HCT116 (cell line): ENCODE measurements at regions not wholly inside any gene's neighbourhood (a gene's known extent, or its start where the extent isn't known, plus 50 kb on each side); places are given as distances from the start of the nearest gene placed in this dataset.
A peak's percentile ranks its signal among the peaks of the same experiment; 100 is the strongest.

ENCODE experiments used
- ATAC-seq: fragments of 200-7000 bp; cut with Tn5 transposase; 2 replicates; pipeline ENCODE4 v1.9.1; 2020; ENCODE audit warnings: mild to moderate bottlenecking, moderate library complexity
- BruUV-seq: library from RNA; stranded (reverse); fragments of 400-500 nt; replicated peaks from 2 replicates; lab custom pipeline; 2021; lab: Mats Ljungman, UMichigan
- CTCF ChIA-PET: fragments of 300-600 bp; sonication (Branson Sonifier 250); formaldehyde crosslinking; loops from one replicate; lab custom pipeline; 2021; ENCODE audit warnings: antibody characterized with exemption; lab: Charles Lee
- POLR2A ChIA-PET: fragments of 300-600, 350-600 bp; sonication (Branson Sonifier 250); formaldehyde crosslinking; loops from one replicate; lab custom pipeline; 2021; ENCODE audit warnings: antibody characterized with exemption; lab: Charles Lee
- RAD21 ChIA-PET, 2 experiments: fragments of 300-600 bp; sonication (Branson Sonifier 250); formaldehyde crosslinking; loops; one replicate each; lab custom pipeline; 2023; ENCODE audit warnings: low total read pairs in 2 of 2; ENCODE audit not compliant: uncharacterized antibody in 2 of 2, unreplicated experiment in 2 of 2, low non-redundant PET in 1 of 2; lab: Charles Lee
- DNase-seq: peaks from one replicate; pipeline ENCODE4 v3.0.0-alpha.2; 2010; ENCODE audit warnings: low read depth, low spot score
- H2AFZ ChIP-seq: fragments of 200-600 bp; shearing (Covaris generic), sonication (generic); 2 replicates; pipeline ENCODE4 v1.6.1; 2017; ENCODE audit warnings: low read depth, mixed run types, mixed read lengths, antibody characterized with exemption, low read length; ENCODE audit not compliant: poor library complexity, severe bottlenecking
- H3K27ac ChIP-seq: 2 replicates; pipeline ENCODE4 v1.5.1; 2012; ENCODE audit warnings: low read depth, low read length
- H3K27me3 ChIP-seq: fragments of 200-600 bp; sonication (generic); 2 replicates; pipeline ENCODE4 v1.6.1; 2016; ENCODE audit warnings: mixed run types, low read length, mixed read lengths; ENCODE audit not compliant: insufficient read depth
- H3K36me3 ChIP-seq, 2 experiments: fragments of 200-500 bp in 1 of 2; fragments of 200-600 bp in 1 of 2; sonication (Bioruptor generic) in 1 of 2; sonication (generic) in 1 of 2; 2 replicates each; pipeline versions ENCODE4 v1.5.1 to v1.6.1; 2014 to 2016; ENCODE audit warnings: low read length in 2 of 2, inconsistent platforms in 1 of 2, mixed read lengths in 1 of 2, mixed run types in 1 of 2; ENCODE audit not compliant: insufficient read depth in 2 of 2, control insufficient read depth in 1 of 2
- H3K4me1 ChIP-seq, 2 experiments: fragments of 200-600 bp in 1 of 2; sonication (generic) in 1 of 2; 2 replicates each; pipeline versions ENCODE4 v1.5.1 to v1.6.1; 2012 to 2017; ENCODE audit warnings: low read length in 2 of 2, inconsistent platforms in 1 of 2, mild to moderate bottlenecking in 1 of 2, mixed read lengths in 1 of 2, mixed run types in 1 of 2, moderate library complexity in 1 of 2; ENCODE audit not compliant: insufficient read depth in 2 of 2, control insufficient read depth in 1 of 2
- H3K4me2 ChIP-seq: fragments of 200-600 bp; sonication (generic); 2 replicates; pipeline ENCODE4 v1.6.1; 2017; ENCODE audit warnings: mixed run types, low read length, mixed read lengths
- H3K4me3 ChIP-seq, 2 experiments: fragments of 200-600 bp in 1 of 2; sonication (generic) in 1 of 2; replicated peaks in 1 of 2; 2 replicates each; pipeline ENCODE4 v1.5.1; 2011 to 2016; ENCODE audit warnings: low read length in 2 of 2, control low read depth in 1 of 2, low read depth in 1 of 2, mild to moderate bottlenecking in 1 of 2, mixed read lengths in 1 of 2, mixed run types in 1 of 2
- H3K79me2 ChIP-seq: fragments of 200-600 bp; sonication (generic); 2 replicates; pipeline ENCODE4 v1.6.1; 2017; ENCODE audit warnings: mild to moderate bottlenecking, mixed run types, low read length, moderate library complexity, mixed read lengths; ENCODE audit not compliant: insufficient read depth
- H3K9ac ChIP-seq: fragments of 200-600 bp; sonication (generic); 2 replicates; pipeline ENCODE4 v1.6.1; 2016; ENCODE audit warnings: low read length, mixed read lengths
- H3K9me2 ChIP-seq: fragments of 200-600 bp; sonication (generic), shearing (Covaris generic); 2 replicates; pipeline ENCODE4 v1.6.1; 2017; ENCODE audit warnings: mixed run types, mild to moderate bottlenecking, moderate library complexity; ENCODE audit not compliant: insufficient read depth
- H3K9me3 ChIP-seq, 2 experiments: fragments of 200-500 bp in 1 of 2; fragments of 200-600 bp in 1 of 2; sonication (Bioruptor generic) in 1 of 2; sonication (generic) in 1 of 2; 2 replicates each; pipeline ENCODE4 v1.6.1; 2014 to 2017; ENCODE audit warnings: low read length in 2 of 2, mixed read lengths in 2 of 2, inconsistent platforms in 1 of 2, low read depth in 1 of 2, mild to moderate bottlenecking in 1 of 2, mixed run types in 1 of 2, moderate library complexity in 1 of 2; ENCODE audit not compliant: control insufficient read depth in 1 of 2, insufficient read depth in 1 of 2
- H4K20me1 ChIP-seq: fragments of 200-600 bp; sonication (generic), shearing (Covaris generic); 2 replicates; pipeline ENCODE4 v1.6.1; 2017; ENCODE audit warnings: mixed run types, mild to moderate bottlenecking, moderate library complexity; ENCODE audit not compliant: insufficient read depth
- EZH2phosphoT487 ChIP-seq: fragments of 200-600 bp; IDR thresholded peaks from 2 replicates; pipeline ENCODE4 v1.6.1; 2018; ENCODE audit warnings: antibody characterized with exemption, borderline replicate concordance
- JUND ChIP-seq: IDR thresholded peaks from 2 replicates; pipeline ENCODE4 v1.6.1; 2012
- RAD21 ChIP-seq: IDR thresholded peaks from 2 replicates; pipeline ENCODE4 v1.6.1; 2012; ENCODE audit warnings: low read depth, mild to moderate bottlenecking
- intact Hi-C: fragments of 100-400 bp; cut with micrococcal nuclease; formaldehyde crosslinking; loops from 2 replicates; pipeline ENCODE4 v1.10.0; 2022
- TF ChIP-seq, protein P1 (sequence below), 3 experiments: fragments of 200-600 bp in 1 of 3; sonication (generic) in 1 of 3; IDR thresholded peaks in 2 of 3; conservative IDR thresholded peaks in 1 of 3; 2 replicates each; pipeline ENCODE4 v1.5.1; 2012 to 2017; ENCODE audit warnings: low read depth in 2 of 3, low read length in 2 of 3, antibody characterized with exemption in 1 of 3, borderline replicate concordance in 1 of 3, control low read depth in 1 of 3, mild to moderate bottlenecking in 1 of 3, mixed read lengths in 1 of 3, mixed run types in 1 of 3, moderate library complexity in 1 of 3; ENCODE audit not compliant: insufficient read depth in 1 of 3

DNA sequence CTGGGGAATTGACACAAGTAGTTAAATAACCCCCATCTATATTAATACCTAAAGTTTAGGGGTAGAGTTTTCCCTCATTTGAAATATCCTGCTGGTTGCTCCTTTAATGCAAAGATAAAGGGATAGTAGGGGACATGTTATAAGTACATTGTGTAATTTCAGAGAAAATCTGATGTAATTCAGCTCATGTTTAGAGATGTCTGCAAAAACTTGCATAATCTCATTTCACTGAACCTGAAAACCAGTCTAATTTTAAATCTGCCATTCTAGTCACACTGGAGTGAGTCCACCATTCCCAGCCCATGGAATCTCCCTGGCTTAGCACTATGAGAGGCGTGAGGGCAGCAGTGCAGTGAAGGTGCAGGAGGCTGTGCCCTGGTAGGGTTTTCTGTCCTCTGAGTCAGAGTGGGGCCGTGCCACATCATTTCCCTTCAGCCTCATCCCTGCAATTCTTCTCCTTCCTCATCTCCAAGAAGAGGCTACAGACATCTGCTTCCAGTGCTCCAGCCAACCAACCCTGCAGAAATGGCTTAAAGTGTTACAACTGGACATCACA lies 246.3 kb upstream of the UMPS start:
- Histone ChIP-seq H4K20me1 (no peaks in the 10 kb centered on the region), H3K36me3 (no peaks in the 10 kb centered on the region), H3K9me2 (no peaks in the 10 kb centered on the region), H3K79me2 (no peaks in the 10 kb centered on the region), H3K27ac (no peak overlapping the region), H3K4me1 (no peaks in the 10 kb centered on the region), H3K9me3 (no peaks in the 10 kb centered on the region), H3K4me2 (no peak overlapping the region), H3K4me3 (no peak overlapping the region), H2AFZ (no peak overlapping the region), H3K27me3 (peaks cover 40% of the 10 kb centered on the region; the same call in 1 of the 2 replicates), H3K9ac (no peak overlapping the region)
- POLR2A ChIA-PET: no interaction called here
- ATAC-seq: no peak
- no peak for TF ChIP-seq JUND
- TF ChIP-seq EZH2phosphoT487: no peak
- CTCF ChIA-PET: no interaction called here
- intact Hi-C loops: no loop called here
- RAD21 ChIA-PET: no interaction called here
- BruUV-seq: no TSS peak
- no peak for DNase-seq

DNA sequence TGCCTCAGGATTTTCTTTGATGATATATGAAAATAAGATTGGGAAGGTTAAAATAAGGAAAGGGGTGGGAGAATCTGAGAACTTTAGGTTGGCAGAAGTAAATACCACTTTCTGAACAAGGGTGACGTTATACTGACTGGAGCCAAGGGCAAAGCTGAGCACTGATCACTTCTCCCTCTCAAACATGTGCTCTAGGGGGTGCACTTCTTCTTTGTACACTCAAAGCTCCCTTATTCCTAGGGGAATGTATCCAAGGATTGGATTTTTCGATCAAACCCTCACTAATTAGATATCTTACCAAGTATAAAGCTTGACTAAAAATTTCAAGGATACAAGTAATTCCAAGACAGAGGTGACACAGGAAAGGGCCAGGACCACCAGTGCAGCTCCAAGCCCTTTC lies 243.9 kb upstream of the UMPS start:
- H3K36me3 ChIP-seq: no peaks in the 10 kb centered on the region
- no TSS peak for BruUV-seq
- DNase-seq (no peak), ATAC-seq (peak; percentile 73)
- H3K27ac ChIP-seq: no peak overlapping the region
- H3K4me1 ChIP-seq: peaks cover 0 to 3% of the 10 kb centered on the region in 2 experiments; a peak in 2 of 4 replicates
- H4K20me1 ChIP-seq: no peaks in the 10 kb centered on the region
- peak; percentile 30; the same call in 1 of the 2 replicates for TF ChIP-seq RAD21
- TF ChIP-seq EZH2phosphoT487: no peak
- TF ChIP-seq, protein P1, sequence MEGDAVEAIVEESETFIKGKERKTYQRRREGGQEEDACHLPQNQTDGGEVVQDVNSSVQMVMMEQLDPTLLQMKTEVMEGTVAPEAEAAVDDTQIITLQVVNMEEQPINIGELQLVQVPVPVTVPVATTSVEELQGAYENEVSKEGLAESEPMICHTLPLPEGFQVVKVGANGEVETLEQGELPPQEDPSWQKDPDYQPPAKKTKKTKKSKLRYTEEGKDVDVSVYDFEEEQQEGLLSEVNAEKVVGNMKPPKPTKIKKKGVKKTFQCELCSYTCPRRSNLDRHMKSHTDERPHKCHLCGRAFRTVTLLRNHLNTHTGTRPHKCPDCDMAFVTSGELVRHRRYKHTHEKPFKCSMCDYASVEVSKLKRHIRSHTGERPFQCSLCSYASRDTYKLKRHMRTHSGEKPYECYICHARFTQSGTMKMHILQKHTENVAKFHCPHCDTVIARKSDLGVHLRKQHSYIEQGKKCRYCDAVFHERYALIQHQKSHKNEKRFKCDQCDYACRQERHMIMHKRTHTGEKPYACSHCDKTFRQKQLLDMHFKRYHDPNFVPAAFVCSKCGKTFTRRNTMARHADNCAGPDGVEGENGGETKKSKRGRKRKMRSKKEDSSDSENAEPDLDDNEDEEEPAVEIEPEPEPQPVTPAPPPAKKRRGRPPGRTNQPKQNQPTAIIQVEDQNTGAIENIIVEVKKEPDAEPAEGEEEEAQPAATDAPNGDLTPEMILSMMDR (IDR thresholded peaks at IDR 0.05 in 2 of 3, conservative IDR thresholded peaks at IDR 0.05 in 1 of 3; ENCODE audit: borderline replicate concordance in 1 of 3, insufficient read depth in 1 of 3, low read depth in 2 of 3, low read length in 2 of 3): peak in 2 of 3 experiments; percentile 15 to 22; a peak in 2 of 6 replicates
- no peak overlapping the region for H2AFZ ChIP-seq
- H3K9ac ChIP-seq: no peak overlapping the region
- H3K4me3 ChIP-seq: no peak overlapping the region
- no peak overlapping the region for H3K4me2 ChIP-seq
- ChIA-PET CTCF (interaction anchor here (1.0 to 2.1 kb wide), 2 partner anchors 65 to 73 kb away, joined by 6 to 9 read pairs; no protein-coding TSS in a partner anchor), RAD21 (no interaction called here), POLR2A (no interaction called here)
- H3K79me2 ChIP-seq: no peaks in the 10 kb centered on the region
- intact Hi-C loops: no loop called here
- no peaks in the 10 kb centered on the region for H3K9me3 ChIP-seq
- H3K9me2 ChIP-seq: no peaks in the 10 kb centered on the region
- H3K27me3 ChIP-seq: peaks cover 30% of the 10 kb centered on the region; the same call in 1 of the 2 replicates
